Limb (tissue), 2 donors: ENCODE measurements at regions not wholly inside any gene's neighbourhood (a gene's known extent, or its start where the extent isn't known, plus 50 kb on each side); places are given as distances from the start of the nearest gene placed in this dataset.
"Not testable (repeated sequence)": the region's sequence is repeated elsewhere in the genome, so short reads cannot be mapped to it uniquely, and the experiment has no call there.

Experiments used
- DNase-seq, 2 donors: peaks; one replicate each; pipeline ENCODE4 v3.0.0-alpha.2; 2016; ENCODE audit errors: extremely low spot score in 2 of 2

- DNase-seq, result no peak
These were observed 56.4 kb upstream of the RBMS1 start for GRCh38 chr2:160550048-160550447.

GRCh38 chr2:160551259-160551658, 57.7 kb upstream of the RBMS1 start:
- DNase-seq, result no peak

- DNase-seq, result no peak
These were observed 61.9 kb upstream of the RBMS1 start for GRCh38 chr2:160555420-160556071.

- DNase-seq, result no peak
These were observed 64.3 kb upstream of the RBMS1 start for GRCh38 chr2:160557903-160558302.

DNA sequence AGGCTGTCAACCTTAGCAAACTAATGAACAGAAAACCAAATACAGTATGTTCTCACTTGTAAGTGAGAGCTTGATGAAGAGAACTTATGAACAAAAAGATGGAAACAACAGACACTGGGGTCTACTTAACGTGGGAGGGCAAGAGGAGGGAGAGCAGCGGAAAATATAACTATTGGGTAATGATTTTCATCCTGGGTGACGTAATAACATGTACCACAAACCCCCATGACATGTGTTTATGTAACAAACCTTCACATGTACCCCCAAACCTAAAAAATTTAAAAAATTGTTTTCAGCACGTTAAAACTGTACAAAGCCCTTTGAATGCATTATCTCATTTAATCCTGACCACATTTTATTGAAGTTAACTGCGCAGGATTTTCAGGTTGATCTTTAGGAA, 64.9 kb upstream of the RBMS1 start:
- DNase-seq, result no peak

DNA sequence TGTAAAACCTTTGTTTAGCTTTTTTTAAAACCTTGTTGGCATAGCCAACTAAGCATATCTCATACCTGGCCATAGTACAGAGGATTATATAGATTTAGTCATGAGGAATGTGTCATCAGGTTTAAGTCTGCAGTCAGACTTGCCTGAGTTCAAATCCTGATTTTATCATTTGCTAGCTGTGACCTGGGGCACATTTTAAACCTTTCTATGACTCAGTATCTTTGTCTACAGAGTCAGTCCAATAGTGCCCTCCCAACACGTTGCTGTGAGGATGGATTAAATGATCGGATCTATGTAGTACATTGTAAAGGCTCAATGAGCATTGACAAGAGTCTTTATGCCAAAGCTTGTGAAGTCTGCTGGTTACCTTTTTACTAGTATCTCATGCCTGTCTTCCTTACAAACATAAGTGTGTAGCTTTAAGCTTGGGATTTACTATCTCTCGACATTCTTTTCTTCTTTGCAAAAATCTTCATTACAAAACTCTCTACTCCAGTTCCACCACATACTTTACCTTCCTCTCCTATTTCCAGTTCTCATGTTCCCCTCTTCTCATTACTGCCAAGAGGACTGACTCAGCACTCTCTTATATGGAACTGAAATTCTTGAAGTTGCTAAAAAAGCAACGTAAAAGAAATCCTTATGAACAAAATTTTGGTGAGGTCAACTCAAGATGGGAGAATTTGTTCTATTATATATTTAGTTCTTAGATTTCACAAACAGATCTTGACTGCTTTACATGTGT, 68.1 kb upstream of the RBMS1 start:
- no peak for DNase-seq

- no peak for DNase-seq
These were observed 69.1 kb upstream of the RBMS1 start for GRCh38 chr2:160562730-160563129.

DNA sequence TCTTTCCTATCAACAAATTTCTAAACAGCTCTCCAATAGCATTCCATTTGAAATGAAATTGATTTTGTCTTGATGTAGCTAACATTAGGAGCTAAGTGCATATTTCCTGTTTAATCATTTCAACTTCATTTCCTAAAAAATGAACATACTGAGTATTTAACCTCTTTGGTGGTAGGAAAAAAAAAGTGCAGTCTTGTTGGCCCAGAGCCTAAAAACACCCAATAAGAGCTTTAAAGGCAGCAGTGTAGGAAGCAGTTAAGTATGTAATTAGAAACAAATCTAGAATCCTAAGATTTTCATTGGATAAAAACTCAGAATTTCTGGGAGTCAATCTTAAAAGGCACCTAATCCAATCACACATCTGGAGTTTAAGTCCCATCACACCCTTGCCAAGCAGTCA, 71.0 kb upstream of the RBMS1 start:
- no peak for DNase-seq

GRCh38 chr2:160565099-160565845, 71.7 kb upstream of the RBMS1 start:
- DNase-seq, result no peak

GRCh38 chr2:160566717-160567116, 73.1 kb upstream of the RBMS1 start:
- DNase-seq, result no peak

DNA sequence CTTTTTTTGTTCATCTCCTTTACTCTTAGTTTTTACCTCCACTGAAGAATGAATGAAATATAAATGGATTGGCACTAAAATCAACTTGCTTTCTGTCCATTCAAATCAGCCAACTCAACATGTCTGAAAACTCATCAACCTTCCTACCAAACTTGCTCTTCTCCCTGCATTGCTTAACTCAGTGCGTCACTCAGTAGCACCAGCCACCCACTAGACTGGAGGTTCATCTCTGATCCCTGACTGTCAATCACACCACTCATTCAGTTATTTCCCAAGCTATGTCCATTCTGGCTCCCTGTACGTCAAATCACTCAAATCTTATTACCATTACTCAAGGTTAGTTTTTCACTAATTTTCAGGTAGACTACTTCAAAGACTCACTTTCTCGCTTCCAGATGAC, 75.2 kb upstream of the RBMS1 start:
- no peak for DNase-seq

GRCh38 chr2:160570376-160570775, 76.8 kb upstream of the RBMS1 start:
- no peak for DNase-seq

GRCh38 chr2:160574468-160575140, 81.0 kb upstream of the RBMS1 start:
- DNase-seq, result no peak

DNA sequence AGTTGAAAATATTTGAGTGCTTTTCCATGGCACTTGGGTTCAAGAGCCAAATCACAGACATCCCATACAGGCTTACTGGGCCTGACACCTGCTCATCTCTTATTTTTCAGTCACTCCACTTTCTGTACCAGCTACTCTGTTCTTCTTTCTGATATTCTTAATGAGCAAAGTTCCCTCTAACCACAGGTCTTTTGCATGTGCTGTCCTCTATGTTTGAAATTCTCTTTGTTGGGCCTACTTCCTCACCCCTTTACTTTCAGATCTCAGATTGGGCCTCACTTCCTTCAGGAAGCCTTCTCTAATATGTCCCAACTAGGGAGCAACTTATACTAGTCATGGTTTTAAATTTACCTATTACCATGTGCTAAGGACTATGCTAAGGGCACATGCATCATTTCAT, 81.8 kb upstream of the RBMS1 start:
- DNase-seq, result no peak

DNA sequence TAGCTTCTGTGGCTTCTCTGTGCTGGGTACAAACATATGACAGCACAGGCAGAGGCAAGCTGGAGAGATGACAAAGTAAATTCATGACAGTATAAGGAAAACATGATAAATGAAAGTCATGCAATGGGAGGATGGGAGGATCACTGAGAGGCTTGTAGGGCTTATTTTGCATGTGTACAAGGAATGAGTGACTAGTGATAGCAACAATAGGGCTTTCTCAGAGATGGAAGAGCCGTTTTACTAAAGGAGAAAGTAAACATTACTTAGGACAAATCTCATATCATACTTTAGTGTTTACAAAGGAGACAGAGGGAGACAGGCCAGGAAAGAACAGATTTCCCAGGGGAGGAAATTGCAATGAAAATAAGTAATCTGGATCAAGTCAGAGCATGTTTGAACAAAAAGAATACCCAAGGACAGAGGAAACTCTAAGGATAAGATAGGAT, 82.5 kb upstream of the RBMS1 start:
- no peak for DNase-seq

DNA sequence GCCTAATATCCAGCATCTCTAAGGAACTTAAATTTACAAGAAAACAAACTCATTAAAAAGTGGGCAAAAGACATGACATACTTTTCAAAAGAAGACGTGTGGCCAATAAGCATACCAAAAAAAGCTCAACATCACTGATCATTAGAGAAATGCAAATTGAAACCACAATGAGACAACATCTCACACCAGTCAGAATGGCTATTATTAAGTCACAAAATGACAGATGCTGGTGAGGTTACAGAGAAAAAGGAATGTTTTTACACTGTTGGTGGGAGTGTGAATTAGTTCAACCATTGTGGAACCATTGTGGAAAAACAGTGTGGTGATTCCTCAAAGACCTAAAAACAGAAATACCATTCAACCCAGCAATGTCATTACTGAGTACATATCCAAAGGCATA, 83.5 kb upstream of the RBMS1 start:
- DNase-seq, result not testable (repeated sequence)

GRCh38 chr2:160581035-160581434, 87.4 kb upstream of the RBMS1 start:
- no peak for DNase-seq

DNA sequence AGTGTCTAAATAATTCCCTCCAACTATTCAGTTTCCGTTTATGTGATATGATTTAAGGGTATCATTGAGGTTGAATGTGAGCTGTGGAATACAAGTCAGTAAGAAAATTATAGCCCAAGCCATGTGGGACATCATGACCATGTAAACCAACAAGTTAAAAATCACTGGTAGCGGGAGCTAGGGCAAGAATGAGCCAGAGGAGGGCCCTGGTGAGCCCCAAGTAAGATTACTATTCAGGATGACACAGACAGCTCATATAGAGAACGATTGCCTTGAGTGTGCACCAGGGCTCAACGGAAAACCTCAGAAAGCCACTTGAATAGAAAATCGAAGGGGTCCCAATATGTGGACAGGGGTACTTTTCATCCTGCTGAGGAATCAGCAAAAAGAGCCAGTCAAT, 87.8 kb upstream of the RBMS1 start:
- DNase-seq, result no peak

- DNase-seq, result no peak
These were observed 88.5 kb upstream of the RBMS1 start for GRCh38 chr2:160582081-160582480.

DNA sequence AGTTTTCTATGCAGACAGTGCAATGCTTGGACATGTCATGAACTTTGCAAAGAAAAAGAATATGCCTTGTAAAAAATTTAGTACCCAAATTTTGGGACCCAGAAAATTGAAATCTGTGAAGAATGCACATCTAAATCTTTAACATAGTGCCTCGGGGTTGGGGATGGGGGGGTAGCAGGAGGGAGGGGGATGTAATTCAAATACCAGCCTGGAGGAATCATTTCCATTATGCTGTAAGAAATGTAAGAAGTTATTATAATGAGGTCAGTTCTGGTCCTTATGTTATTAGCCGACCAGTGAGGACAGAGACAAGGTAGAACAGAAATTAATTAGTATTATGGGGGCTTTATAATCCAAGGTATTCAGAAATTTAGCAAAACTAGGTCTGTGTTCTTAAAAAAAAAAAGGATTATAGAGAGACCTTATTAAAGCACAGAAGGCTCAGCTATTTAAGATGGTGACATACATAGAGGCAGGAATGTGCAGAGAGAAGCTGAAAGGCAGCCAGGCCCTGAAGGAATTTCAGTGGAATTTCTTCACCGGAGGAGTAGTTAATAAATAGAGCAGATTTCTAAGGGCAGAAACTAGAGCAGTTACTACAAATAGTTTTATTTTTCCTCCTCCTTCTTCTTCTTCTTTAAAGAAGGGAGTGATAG, 89.0 kb upstream of the RBMS1 start:
- DNase-seq, result peak in 1 of 2 donors; percentile 60

DNA sequence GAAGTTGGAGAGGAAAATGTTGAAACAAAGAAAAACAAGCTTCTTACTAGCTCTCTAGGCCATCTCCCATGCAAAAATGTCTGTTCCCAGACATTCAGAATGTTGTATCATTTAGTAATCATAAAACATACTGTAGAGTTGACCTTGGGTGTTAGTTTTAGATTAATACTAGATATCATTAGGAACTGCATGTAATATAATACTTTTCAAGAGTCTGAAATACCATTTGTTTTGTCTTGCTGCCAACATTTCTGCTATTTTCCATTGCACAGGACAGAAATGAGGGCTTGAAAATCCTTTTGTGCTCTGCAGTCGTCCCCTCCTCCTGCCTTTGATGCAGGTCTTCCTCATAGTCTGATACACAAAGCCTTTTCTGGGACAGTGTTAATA, 89.5 kb upstream of the RBMS1 start:
- DNase-seq, result peak in 1 of 2 donors; percentile 60
